ENCODE measurements at regions not wholly inside any gene's neighbourhood (a gene's known extent, or its start where the extent isn't known, plus 50 kb on each side); places are given as distances from the start of the nearest gene placed in this dataset.

- H3K27ac ChIP-seq (ENCODE audit: low read length): no peak overlapping the region
- H3K4me3 ChIP-seq (ENCODE audit: low read depth in 1 of 2, low read length in 2 of 2): no peak overlapping the region
- ATAC-seq (ENCODE audit: insufficient read depth, low read depth) (no peak), DNase-seq (no peak)
- H3K4me2 ChIP-seq (ENCODE audit: insufficient read depth, low read length): no peak overlapping the region
- no peaks in the 10 kb centered on the region for H3K27me3 ChIP-seq (ENCODE audit: insufficient read depth, low read length, poor library complexity)
- H3K36me3 ChIP-seq (ENCODE audit: insufficient read depth, low read length): no peaks in the 10 kb centered on the region
- no peaks in the 10 kb centered on the region for H3K79me2 ChIP-seq (ENCODE audit: insufficient read depth, low read length)
- no peak overlapping the region for H3K9ac ChIP-seq (ENCODE audit: low read depth, low read length)
- H3K4me1 ChIP-seq (ENCODE audit: insufficient read depth, low read length): no peaks in the 10 kb centered on the region
- no peaks in the 10 kb centered on the region for H4K20me1 ChIP-seq (ENCODE audit: insufficient read depth, low read length)
- TF ChIP-seq EZH2 (IDR thresholded peaks at IDR 0.05; ENCODE audit: borderline replicate concordance, low read depth, low read length, severe bottlenecking): no peak
- TF ChIP-seq, protein P1, sequence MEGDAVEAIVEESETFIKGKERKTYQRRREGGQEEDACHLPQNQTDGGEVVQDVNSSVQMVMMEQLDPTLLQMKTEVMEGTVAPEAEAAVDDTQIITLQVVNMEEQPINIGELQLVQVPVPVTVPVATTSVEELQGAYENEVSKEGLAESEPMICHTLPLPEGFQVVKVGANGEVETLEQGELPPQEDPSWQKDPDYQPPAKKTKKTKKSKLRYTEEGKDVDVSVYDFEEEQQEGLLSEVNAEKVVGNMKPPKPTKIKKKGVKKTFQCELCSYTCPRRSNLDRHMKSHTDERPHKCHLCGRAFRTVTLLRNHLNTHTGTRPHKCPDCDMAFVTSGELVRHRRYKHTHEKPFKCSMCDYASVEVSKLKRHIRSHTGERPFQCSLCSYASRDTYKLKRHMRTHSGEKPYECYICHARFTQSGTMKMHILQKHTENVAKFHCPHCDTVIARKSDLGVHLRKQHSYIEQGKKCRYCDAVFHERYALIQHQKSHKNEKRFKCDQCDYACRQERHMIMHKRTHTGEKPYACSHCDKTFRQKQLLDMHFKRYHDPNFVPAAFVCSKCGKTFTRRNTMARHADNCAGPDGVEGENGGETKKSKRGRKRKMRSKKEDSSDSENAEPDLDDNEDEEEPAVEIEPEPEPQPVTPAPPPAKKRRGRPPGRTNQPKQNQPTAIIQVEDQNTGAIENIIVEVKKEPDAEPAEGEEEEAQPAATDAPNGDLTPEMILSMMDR (IDR thresholded peaks at IDR 0.05; ENCODE audit: borderline replicate concordance, extremely low read depth, low read length, poor library complexity, severe bottlenecking): no peak
- H2AFZ ChIP-seq (ENCODE audit: low read depth, low read length): no peak overlapping the region
- H3K9me3 ChIP-seq (ENCODE audit: insufficient read depth, low read length, severe bottlenecking): no peaks in the 10 kb centered on the region
These were observed 237.4 kb upstream of the PRDM9 start for GRCh38 chr5:23269981-23270380.

GRCh38 chr5:23268136-23268535 lies 239.3 kb upstream of the PRDM9 start:
- Histone ChIP-seq H3K79me2 (ENCODE audit: insufficient read depth, low read length) (no peaks in the 10 kb centered on the region), H3K4me3 (ENCODE audit: low read depth in 1 of 2, low read length in 2 of 2) (no peak overlapping the region), H3K27ac (ENCODE audit: low read length) (no peak overlapping the region), H3K27me3 (ENCODE audit: insufficient read depth, low read length, poor library complexity) (no peaks in the 10 kb centered on the region), H3K4me1 (ENCODE audit: insufficient read depth, low read length) (no peaks in the 10 kb centered on the region), H3K36me3 (ENCODE audit: insufficient read depth, low read length) (no peaks in the 10 kb centered on the region), H2AFZ (ENCODE audit: low read depth, low read length) (no peak overlapping the region), H3K4me2 (ENCODE audit: insufficient read depth, low read length) (no peak overlapping the region), H3K9me3 (ENCODE audit: insufficient read depth, low read length, severe bottlenecking) (no peaks in the 10 kb centered on the region), H3K9ac (ENCODE audit: low read depth, low read length) (no peak overlapping the region), H4K20me1 (ENCODE audit: insufficient read depth, low read length) (no peaks in the 10 kb centered on the region)
- ATAC-seq (ENCODE audit: insufficient read depth, low read depth) (no peak), DNase-seq (no peak)
- TF ChIP-seq, protein P1 (IDR thresholded peaks at IDR 0.05; ENCODE audit: borderline replicate concordance, extremely low read depth, low read length, poor library complexity, severe bottlenecking): no peak
- no peak for TF ChIP-seq EZH2 (IDR thresholded peaks at IDR 0.05; ENCODE audit: borderline replicate concordance, low read depth, low read length, severe bottlenecking)

DNA sequence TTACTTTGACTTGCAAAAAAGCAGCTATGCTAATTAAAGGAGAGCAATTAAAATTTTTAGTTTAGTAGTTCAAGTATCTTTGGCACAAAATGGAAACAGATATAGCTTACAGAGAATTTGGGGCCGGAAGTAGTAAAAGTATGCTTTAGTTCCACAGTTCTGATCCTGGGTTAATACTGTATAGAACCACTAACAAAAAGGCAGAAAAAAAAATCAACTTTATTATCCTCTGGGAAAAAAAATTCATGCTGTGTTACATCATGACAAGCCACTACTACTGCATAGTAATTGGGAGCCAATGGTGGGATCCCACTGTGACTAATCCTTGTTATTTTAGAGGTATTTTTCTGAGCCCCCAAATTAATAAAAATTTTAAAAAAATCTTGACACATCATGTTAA lies 246.8 kb upstream of the PRDM9 start:
- H3K36me3 ChIP-seq (ENCODE audit: insufficient read depth, low read length): no peaks in the 10 kb centered on the region
- DNase-seq (no peak), ATAC-seq (ENCODE audit: insufficient read depth, low read depth) (no peak)
- H3K4me2 ChIP-seq (ENCODE audit: insufficient read depth, low read length): no peak overlapping the region
- H3K79me2 ChIP-seq (ENCODE audit: insufficient read depth, low read length): no peaks in the 10 kb centered on the region
- TF ChIP-seq, protein P1 (IDR thresholded peaks at IDR 0.05; ENCODE audit: borderline replicate concordance, extremely low read depth, low read length, poor library complexity, severe bottlenecking): no peak
- TF ChIP-seq EZH2 (IDR thresholded peaks at IDR 0.05; ENCODE audit: borderline replicate concordance, low read depth, low read length, severe bottlenecking): no peak
- H3K27me3 ChIP-seq (ENCODE audit: insufficient read depth, low read length, poor library complexity): no peaks in the 10 kb centered on the region
- H4K20me1 ChIP-seq (ENCODE audit: insufficient read depth, low read length): no peaks in the 10 kb centered on the region
- no peaks in the 10 kb centered on the region for H3K4me1 ChIP-seq (ENCODE audit: insufficient read depth, low read length)
- no peak overlapping the region for H2AFZ ChIP-seq (ENCODE audit: low read depth, low read length)
- H3K27ac ChIP-seq (ENCODE audit: low read length): no peak overlapping the region
- H3K9ac ChIP-seq (ENCODE audit: low read depth, low read length): no peak overlapping the region
- no peak overlapping the region for H3K4me3 ChIP-seq (ENCODE audit: low read depth in 1 of 2, low read length in 2 of 2)
- no peaks in the 10 kb centered on the region for H3K9me3 ChIP-seq (ENCODE audit: insufficient read depth, low read length, severe bottlenecking)

DNA sequence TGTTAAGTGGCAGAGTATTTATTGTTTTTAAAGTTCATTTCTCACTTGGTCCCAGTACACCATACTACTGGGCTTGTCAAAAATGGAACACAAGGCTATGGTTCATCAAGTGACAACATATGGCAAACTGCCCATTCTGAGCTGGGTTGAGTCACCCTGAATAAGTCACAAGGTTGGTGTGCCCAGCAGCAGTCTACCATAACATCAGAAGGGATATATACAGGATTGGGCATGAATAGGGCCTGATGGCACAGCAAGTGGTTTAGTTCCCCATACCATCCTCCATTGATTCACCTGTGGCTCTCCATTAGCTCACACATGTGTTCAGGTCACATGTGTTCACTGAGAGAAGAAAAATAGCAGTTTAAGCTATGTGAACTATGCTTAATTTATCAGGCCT lies 249.8 kb upstream of the PRDM9 start:
- H3K9ac ChIP-seq (ENCODE audit: low read depth, low read length): no peak overlapping the region
- no peaks in the 10 kb centered on the region for H4K20me1 ChIP-seq (ENCODE audit: insufficient read depth, low read length)
- no peaks in the 10 kb centered on the region for H3K9me3 ChIP-seq (ENCODE audit: insufficient read depth, low read length, severe bottlenecking)
- no peak overlapping the region for H3K27ac ChIP-seq (ENCODE audit: low read length)
- no peaks in the 10 kb centered on the region for H3K4me1 ChIP-seq (ENCODE audit: insufficient read depth, low read length)
- H3K4me3 ChIP-seq (ENCODE audit: low read depth in 1 of 2, low read length in 2 of 2): no peak overlapping the region
- H2AFZ ChIP-seq (ENCODE audit: low read depth, low read length): no peak overlapping the region
- no peaks in the 10 kb centered on the region for H3K27me3 ChIP-seq (ENCODE audit: insufficient read depth, low read length, poor library complexity)
- ATAC-seq (ENCODE audit: insufficient read depth, low read depth) (no peak), DNase-seq (no peak)
- H3K36me3 ChIP-seq (ENCODE audit: insufficient read depth, low read length): no peaks in the 10 kb centered on the region
- TF ChIP-seq EZH2 (IDR thresholded peaks at IDR 0.05; ENCODE audit: borderline replicate concordance, low read depth, low read length, severe bottlenecking): no peak
- TF ChIP-seq, protein P1 (IDR thresholded peaks at IDR 0.05; ENCODE audit: borderline replicate concordance, extremely low read depth, low read length, poor library complexity, severe bottlenecking): no peak
- no peaks in the 10 kb centered on the region for H3K79me2 ChIP-seq (ENCODE audit: insufficient read depth, low read length)
- no peak overlapping the region for H3K4me2 ChIP-seq (ENCODE audit: insufficient read depth, low read length)

Data from DND-41 (cell line).